ENCODE measurements at regions not wholly inside any gene's neighbourhood (a gene's known extent, or its start where the extent isn't known, plus 50 kb on each side); places are given as distances from the start of the nearest gene placed in this dataset.

DNA sequence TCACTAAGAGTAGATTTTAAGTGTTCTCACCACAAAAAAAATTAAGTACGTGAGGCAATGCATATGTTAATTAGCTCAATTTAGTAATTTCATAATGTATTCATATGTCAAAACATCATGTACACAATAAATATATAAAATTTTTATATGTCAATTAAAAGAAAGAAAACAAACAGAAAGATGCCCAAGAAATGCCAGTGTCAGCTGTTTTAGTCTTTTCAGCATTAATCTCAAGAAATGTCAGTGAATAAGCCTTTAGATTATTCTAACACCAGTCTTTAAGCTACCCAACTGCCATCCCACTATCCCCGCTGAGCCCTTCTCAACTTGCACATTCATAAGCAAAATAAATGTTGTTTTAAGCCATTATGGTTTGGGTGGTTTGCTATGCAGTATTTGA is 76.5 kb downstream of the C1D start:
- no peak for TF ChIP-seq EP300 (IDR thresholded peaks at IDR 0.05; ENCODE audit: low read depth)
- TF ChIP-seq, protein P1, sequence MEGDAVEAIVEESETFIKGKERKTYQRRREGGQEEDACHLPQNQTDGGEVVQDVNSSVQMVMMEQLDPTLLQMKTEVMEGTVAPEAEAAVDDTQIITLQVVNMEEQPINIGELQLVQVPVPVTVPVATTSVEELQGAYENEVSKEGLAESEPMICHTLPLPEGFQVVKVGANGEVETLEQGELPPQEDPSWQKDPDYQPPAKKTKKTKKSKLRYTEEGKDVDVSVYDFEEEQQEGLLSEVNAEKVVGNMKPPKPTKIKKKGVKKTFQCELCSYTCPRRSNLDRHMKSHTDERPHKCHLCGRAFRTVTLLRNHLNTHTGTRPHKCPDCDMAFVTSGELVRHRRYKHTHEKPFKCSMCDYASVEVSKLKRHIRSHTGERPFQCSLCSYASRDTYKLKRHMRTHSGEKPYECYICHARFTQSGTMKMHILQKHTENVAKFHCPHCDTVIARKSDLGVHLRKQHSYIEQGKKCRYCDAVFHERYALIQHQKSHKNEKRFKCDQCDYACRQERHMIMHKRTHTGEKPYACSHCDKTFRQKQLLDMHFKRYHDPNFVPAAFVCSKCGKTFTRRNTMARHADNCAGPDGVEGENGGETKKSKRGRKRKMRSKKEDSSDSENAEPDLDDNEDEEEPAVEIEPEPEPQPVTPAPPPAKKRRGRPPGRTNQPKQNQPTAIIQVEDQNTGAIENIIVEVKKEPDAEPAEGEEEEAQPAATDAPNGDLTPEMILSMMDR (IDR thresholded peaks at IDR 0.05): no peak
- TF ChIP-seq POLR2A (IDR thresholded peaks at IDR 0.05): no peak

All from transverse colon (tissue), 3 donors.